Adipocyte (in vitro differentiated cells): ENCODE measurements at regions not wholly inside any gene's neighbourhood (a gene's known extent, or its start where the extent isn't known, plus 50 kb on each side); places are given as distances from the start of the nearest gene placed in this dataset.

ENCODE experiments used
- DNase-seq: peaks from one replicate; pipeline ENCODE4 v3.0.0-alpha.2; 2015; ENCODE audit warnings: low read depth
- H3K27me3 ChIP-seq: replicated peaks from 2 replicates; pipeline ENCODE4 v1.7.0; 2013; ENCODE audit warnings: mild to moderate bottlenecking, low read length, moderate library complexity; ENCODE audit not compliant: control insufficient read depth, insufficient read depth
- H3K36me3 ChIP-seq: 2 replicates; pipeline ENCODE4 v1.7.0; 2013; ENCODE audit warnings: low read length, mild to moderate bottlenecking, moderate library complexity; ENCODE audit not compliant: control insufficient read depth, insufficient read depth, severe bottlenecking
- H3K4me1 ChIP-seq: 2 replicates; pipeline ENCODE4 v1.7.0; 2013; ENCODE audit warnings: mild to moderate bottlenecking, low read length, moderate library complexity; ENCODE audit not compliant: control insufficient read depth, insufficient read depth
- H3K4me3 ChIP-seq: 2 replicates; pipeline ENCODE4 v1.7.0; 2013; ENCODE audit warnings: mild to moderate bottlenecking, low read length, moderate library complexity
- H3K9ac ChIP-seq: 2 replicates; pipeline ENCODE4 v1.7.0; 2013; ENCODE audit warnings: mild to moderate bottlenecking, low read length, moderate library complexity
- H3K9me3 ChIP-seq: 2 replicates; pipeline ENCODE4 v1.7.0; 2013; ENCODE audit warnings: mild to moderate bottlenecking, low read length, moderate library complexity; ENCODE audit not compliant: control insufficient read depth

GRCh38 chr2:6590442-6590841, 275.3 kb downstream of the CMPK2 start:
- Histone ChIP-seq H3K4me3 (no peak overlapping the region), H3K36me3 (no peaks in the 10 kb centered on the region), H3K27me3 (no peaks in the 10 kb centered on the region), H3K9ac (no peak overlapping the region), H3K4me1 (no peaks in the 10 kb centered on the region), H3K9me3 (peaks cover 6% of the 10 kb centered on the region)
- DNase-seq = no peak

- Histone ChIP-seq H3K36me3 (no peaks in the 10 kb centered on the region), H3K4me3 (no peak overlapping the region), H3K4me1 (no peaks in the 10 kb centered on the region), H3K27me3 (no peaks in the 10 kb centered on the region), H3K9ac (no peak overlapping the region), H3K9me3 (peaks cover 4% of the 10 kb centered on the region)
- DNase-seq = no peak
Measured at GRCh38 chr2:6602471-6602870, 263.2 kb downstream of the CMPK2 start.

GRCh38 chr2:6605836-6606505, 259.7 kb downstream of the CMPK2 start:
- H3K4me3 ChIP-seq = no peak overlapping the region
- H3K4me1 ChIP-seq = no peaks in the 10 kb centered on the region
- no peak for DNase-seq
- no peaks in the 10 kb centered on the region for H3K36me3 ChIP-seq
- H3K27me3 ChIP-seq = no peaks in the 10 kb centered on the region
- no peak overlapping the region for H3K9ac ChIP-seq
- peaks cover 4% of the 10 kb centered on the region for H3K9me3 ChIP-seq

GRCh38 chr2:6617794-6618193, 247.9 kb downstream of the CMPK2 start:
- H3K36me3 ChIP-seq = no peaks in the 10 kb centered on the region
- peaks cover 4% of the 10 kb centered on the region for H3K9me3 ChIP-seq
- H3K4me1 ChIP-seq = no peaks in the 10 kb centered on the region
- no peak for DNase-seq
- H3K4me3 ChIP-seq = no peak overlapping the region
- H3K27me3 ChIP-seq = no peaks in the 10 kb centered on the region
- H3K9ac ChIP-seq = no peak overlapping the region

DNA sequence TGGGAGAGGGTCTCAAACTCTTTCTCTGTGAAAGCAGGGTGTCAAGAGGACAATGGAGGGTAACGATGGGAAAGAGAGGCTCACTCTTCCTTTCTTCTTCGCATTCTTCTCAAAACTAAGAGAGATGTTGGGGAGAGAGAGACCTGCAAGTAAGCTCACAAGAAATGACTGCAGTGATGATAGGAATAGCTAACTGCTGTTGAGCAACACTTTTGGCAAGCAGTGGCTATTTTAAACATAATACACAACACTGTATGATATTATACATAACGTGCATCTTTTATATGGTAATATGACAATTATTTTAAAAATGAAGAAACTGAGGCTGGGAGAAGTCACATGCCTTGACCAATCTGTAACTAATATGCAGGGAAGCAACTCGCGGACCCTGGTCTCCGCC, 247.5 kb downstream of the CMPK2 start:
- Histone ChIP-seq H3K27me3 (no peaks in the 10 kb centered on the region), H3K36me3 (no peaks in the 10 kb centered on the region), H3K9ac (no peak overlapping the region), H3K9me3 (peaks cover under 1% of the 10 kb centered on the region), H3K4me1 (no peaks in the 10 kb centered on the region), H3K4me3 (no peak overlapping the region)
- DNase-seq = peak; percentile 16

DNA sequence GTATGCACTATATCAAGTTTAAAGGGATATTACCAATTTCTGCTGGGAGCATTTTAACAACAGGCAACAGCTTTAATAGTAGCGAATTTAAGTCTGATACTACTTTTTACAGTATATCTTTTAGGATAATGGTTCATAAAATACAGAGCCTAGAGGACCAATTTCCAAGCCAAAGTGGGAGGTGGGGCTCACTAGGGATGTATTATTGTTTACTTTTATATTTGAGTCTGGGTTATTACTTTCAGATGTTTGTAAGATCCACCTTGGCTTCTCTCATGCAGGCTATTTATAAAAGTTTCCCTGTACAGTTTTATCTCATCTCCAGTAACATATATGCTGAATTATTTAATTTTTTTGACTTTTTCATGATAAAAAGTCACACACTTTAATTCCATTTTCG, 242.0 kb downstream of the CMPK2 start:
- peak; percentile 32 for DNase-seq
- H3K4me3 ChIP-seq = no peak overlapping the region
- no peaks in the 10 kb centered on the region for H3K4me1 ChIP-seq
- no peak overlapping the region for H3K9ac ChIP-seq
- H3K27me3 ChIP-seq = no peaks in the 10 kb centered on the region
- H3K36me3 ChIP-seq = no peaks in the 10 kb centered on the region
- H3K9me3 ChIP-seq = no peaks in the 10 kb centered on the region

- H3K9me3 ChIP-seq = peaks cover 7% of the 10 kb centered on the region
- no peaks in the 10 kb centered on the region for H3K27me3 ChIP-seq
- no peak overlapping the region for H3K9ac ChIP-seq
- no peaks in the 10 kb centered on the region for H3K4me1 ChIP-seq
- no peaks in the 10 kb centered on the region for H3K36me3 ChIP-seq
- peak; percentile 75 for DNase-seq
- no peak overlapping the region for H3K4me3 ChIP-seq
Measured at GRCh38 chr2:6626401-6627012, 239.2 kb downstream of the CMPK2 start.

DNA sequence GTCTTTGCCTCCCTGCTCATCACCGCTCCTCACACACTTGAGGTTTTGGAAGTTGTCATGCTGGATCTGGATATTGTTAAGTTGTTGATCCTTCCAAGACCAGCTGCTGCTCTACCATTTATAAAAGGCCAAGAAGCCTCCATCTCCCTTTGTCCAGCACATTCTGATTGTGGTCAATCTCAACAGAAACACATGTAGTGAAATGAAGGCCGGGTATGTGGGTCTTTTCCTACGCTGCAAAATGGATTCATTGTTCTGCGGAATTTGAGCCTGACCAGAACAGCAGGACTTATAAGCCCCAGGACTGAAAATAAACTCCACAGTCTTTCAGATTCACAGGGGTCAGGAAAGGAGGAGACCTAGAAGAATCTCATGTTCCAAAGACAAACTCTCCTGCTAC, 238.4 kb downstream of the CMPK2 start:
- H3K36me3 ChIP-seq = no peaks in the 10 kb centered on the region
- H3K27me3 ChIP-seq = no peaks in the 10 kb centered on the region
- no peaks in the 10 kb centered on the region for H3K4me1 ChIP-seq
- no peak for DNase-seq
- no peak overlapping the region for H3K4me3 ChIP-seq
- H3K9ac ChIP-seq = no peak overlapping the region
- H3K9me3 ChIP-seq = peaks cover 7% of the 10 kb centered on the region

- Histone ChIP-seq H3K9me3 (peaks cover 7% of the 10 kb centered on the region), H3K27me3 (no peaks in the 10 kb centered on the region), H3K4me3 (no peak overlapping the region), H3K4me1 (no peaks in the 10 kb centered on the region), H3K36me3 (no peaks in the 10 kb centered on the region), H3K9ac (no peak overlapping the region)
- no peak for DNase-seq
Measured at GRCh38 chr2:6630209-6630608, 235.5 kb downstream of the CMPK2 start.

DNA sequence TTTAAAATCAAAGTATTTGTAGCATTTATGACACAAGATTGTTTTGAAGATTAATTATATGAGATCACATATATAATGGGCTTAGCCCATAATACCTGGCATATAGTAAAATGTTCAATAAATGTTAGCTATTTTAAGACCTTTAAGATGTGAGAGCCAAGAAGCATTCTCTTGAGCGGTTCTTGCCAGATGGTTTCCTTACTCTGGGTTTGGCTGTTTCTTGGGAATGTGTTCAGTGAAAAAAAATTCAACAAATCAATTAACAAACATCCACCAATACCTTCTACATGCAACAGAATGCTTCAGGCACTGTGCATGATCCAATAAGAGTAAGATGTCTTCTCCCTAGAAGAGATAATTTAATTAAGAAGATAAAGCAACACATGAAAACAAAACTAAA, 230.4 kb downstream of the CMPK2 start:
- Histone ChIP-seq H3K4me1 (no peaks in the 10 kb centered on the region), H3K27me3 (no peaks in the 10 kb centered on the region), H3K9ac (no peak overlapping the region), H3K9me3 (peaks cover 5% of the 10 kb centered on the region), H3K4me3 (no peak overlapping the region), H3K36me3 (no peaks in the 10 kb centered on the region)
- no peak for DNase-seq

GRCh38 chr2:6637330-6637729, 228.4 kb downstream of the CMPK2 start:
- DNase-seq = no peak
- no peaks in the 10 kb centered on the region for H3K27me3 ChIP-seq
- H3K9ac ChIP-seq = no peak overlapping the region
- no peaks in the 10 kb centered on the region for H3K36me3 ChIP-seq
- H3K9me3 ChIP-seq = no peaks in the 10 kb centered on the region
- H3K4me1 ChIP-seq = no peaks in the 10 kb centered on the region
- no peak overlapping the region for H3K4me3 ChIP-seq
